ENCODE measurements at regions not wholly inside any gene's neighbourhood (a gene's known extent, or its start where the extent isn't known, plus 50 kb on each side); places are given as distances from the start of the nearest gene placed in this dataset.

DNA sequence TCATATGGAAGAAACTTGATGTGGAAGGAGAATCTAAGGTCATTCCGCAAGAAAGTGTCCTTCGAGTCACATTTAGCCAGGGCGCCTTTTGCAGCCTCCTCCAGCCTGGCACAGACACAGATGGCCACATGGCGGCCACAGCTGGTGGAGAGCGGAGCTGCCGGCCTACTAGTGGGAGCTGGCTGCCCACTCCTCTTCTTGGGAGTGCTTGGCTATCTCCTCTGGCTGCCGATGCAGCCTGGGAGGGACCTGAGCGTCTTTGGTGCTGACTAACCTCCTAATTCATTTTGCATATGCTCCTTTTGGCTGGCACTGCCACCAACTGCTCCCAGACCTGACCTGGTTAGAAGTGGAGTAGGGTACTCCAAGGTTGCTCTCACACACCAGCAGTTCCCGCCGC lies 199.3 kb upstream of the MYT1L start:
- CTCF ChIA-PET (ENCODE audit: unreplicated experiment) = no interaction called here
- intact Hi-C loops (cut with micrococcal nuclease; ENCODE audit: unreplicated experiment) = no loop called here
- no TSS peak for BruUV-seq (replicated peaks)

DNA sequence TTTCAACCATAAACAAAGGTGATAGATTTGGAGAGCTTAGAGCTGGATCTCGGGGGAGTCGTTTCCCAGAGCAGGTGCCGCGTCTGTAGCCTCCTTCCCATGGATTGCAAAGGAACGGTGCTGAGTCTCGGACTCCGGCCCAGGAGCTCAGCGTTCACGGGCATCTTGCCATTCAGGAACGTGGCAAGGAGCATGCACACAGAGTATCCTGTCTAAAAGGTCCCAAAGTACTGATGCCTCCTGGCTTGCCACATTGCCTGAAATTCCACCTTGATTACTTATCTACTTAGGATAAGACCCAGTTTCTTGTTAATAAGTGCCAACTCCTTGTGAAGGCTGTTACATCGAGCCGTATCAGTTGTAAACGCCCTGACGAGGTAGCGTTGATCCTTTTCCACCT lies 197.8 kb upstream of the MYT1L start:
- CTCF ChIA-PET (ENCODE audit: unreplicated experiment) = no interaction called here
- H4K20me1 ChIP-seq (ENCODE audit: insufficient read depth, low read length) = no peaks in the 10 kb centered on the region
- no peaks in the 10 kb centered on the region for H3K36me3 ChIP-seq (ENCODE audit: insufficient read depth, low read length)
- no peak overlapping the region for H3K4me3 ChIP-seq (ENCODE audit: low read depth, low read length, poor library complexity, severe bottlenecking)
- no TSS peak for BruUV-seq (replicated peaks)
- no peak overlapping the region for H3K27ac ChIP-seq (ENCODE audit: low read depth, low read length, poor library complexity, severe bottlenecking)
- intact Hi-C loops (cut with micrococcal nuclease; ENCODE audit: unreplicated experiment) = no loop called here
- H3K9me2 ChIP-seq (ENCODE audit: insufficient read depth, low read length) = no peaks in the 10 kb centered on the region
- H3K4me1 ChIP-seq (ENCODE audit: insufficient read depth, low read length, poor library complexity, severe bottlenecking) = no peaks in the 10 kb centered on the region
- H3K4me2 ChIP-seq (ENCODE audit: low read length) = no peak overlapping the region
- no peak for DNase-seq (ENCODE audit: low spot score)
- POLR2A ChIA-PET = no interaction called here
- no peaks in the 10 kb centered on the region for H3K79me2 ChIP-seq (ENCODE audit: insufficient read depth, low read depth, low read length)
- no peak for TF ChIP-seq EZH2phosphoT487 (IDR thresholded peaks at IDR 0.05; ENCODE audit: borderline replicate concordance, low read depth, low read length)
- TF ChIP-seq, protein P1, sequence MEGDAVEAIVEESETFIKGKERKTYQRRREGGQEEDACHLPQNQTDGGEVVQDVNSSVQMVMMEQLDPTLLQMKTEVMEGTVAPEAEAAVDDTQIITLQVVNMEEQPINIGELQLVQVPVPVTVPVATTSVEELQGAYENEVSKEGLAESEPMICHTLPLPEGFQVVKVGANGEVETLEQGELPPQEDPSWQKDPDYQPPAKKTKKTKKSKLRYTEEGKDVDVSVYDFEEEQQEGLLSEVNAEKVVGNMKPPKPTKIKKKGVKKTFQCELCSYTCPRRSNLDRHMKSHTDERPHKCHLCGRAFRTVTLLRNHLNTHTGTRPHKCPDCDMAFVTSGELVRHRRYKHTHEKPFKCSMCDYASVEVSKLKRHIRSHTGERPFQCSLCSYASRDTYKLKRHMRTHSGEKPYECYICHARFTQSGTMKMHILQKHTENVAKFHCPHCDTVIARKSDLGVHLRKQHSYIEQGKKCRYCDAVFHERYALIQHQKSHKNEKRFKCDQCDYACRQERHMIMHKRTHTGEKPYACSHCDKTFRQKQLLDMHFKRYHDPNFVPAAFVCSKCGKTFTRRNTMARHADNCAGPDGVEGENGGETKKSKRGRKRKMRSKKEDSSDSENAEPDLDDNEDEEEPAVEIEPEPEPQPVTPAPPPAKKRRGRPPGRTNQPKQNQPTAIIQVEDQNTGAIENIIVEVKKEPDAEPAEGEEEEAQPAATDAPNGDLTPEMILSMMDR (conservative IDR thresholded peaks at IDR 0.05; ENCODE audit: low read length) = no peak
- H3K9me3 ChIP-seq (ENCODE audit: low read length) = no peaks in the 10 kb centered on the region
- no peak overlapping the region for H2AFZ ChIP-seq (ENCODE audit: low read length)

More for the DNA sequence above, 199.3 kb upstream of the MYT1L start:
- no peak overlapping the region for H3K4me3 ChIP-seq (ENCODE audit: low read depth, low read length, poor library complexity, severe bottlenecking)
- DNase-seq (ENCODE audit: low spot score) = no peak
- TF ChIP-seq, protein P1 (conservative IDR thresholded peaks at IDR 0.05; ENCODE audit: low read length) = no peak
- TF ChIP-seq EZH2phosphoT487 (IDR thresholded peaks at IDR 0.05; ENCODE audit: borderline replicate concordance, low read depth, low read length) = no peak
- H3K27ac ChIP-seq (ENCODE audit: low read depth, low read length, poor library complexity, severe bottlenecking) = no peak overlapping the region
- H3K4me1 ChIP-seq (ENCODE audit: insufficient read depth, low read length, poor library complexity, severe bottlenecking) = no peaks in the 10 kb centered on the region
- no peak overlapping the region for H3K4me2 ChIP-seq (ENCODE audit: low read length)
- no peaks in the 10 kb centered on the region for H3K36me3 ChIP-seq (ENCODE audit: insufficient read depth, low read length)
- H3K79me2 ChIP-seq (ENCODE audit: insufficient read depth, low read depth, low read length) = no peaks in the 10 kb centered on the region
- H3K9me2 ChIP-seq (ENCODE audit: insufficient read depth, low read length) = no peaks in the 10 kb centered on the region
- no peaks in the 10 kb centered on the region for H3K9me3 ChIP-seq (ENCODE audit: low read length)
- no peak overlapping the region for H2AFZ ChIP-seq (ENCODE audit: low read length)
- POLR2A ChIA-PET = interaction anchor here (0.6 kb wide), 1 partner anchor 205 kb away, joined by 3 read pairs; no protein-coding TSS in a partner anchor
- no peaks in the 10 kb centered on the region for H4K20me1 ChIP-seq (ENCODE audit: insufficient read depth, low read length)

DNA sequence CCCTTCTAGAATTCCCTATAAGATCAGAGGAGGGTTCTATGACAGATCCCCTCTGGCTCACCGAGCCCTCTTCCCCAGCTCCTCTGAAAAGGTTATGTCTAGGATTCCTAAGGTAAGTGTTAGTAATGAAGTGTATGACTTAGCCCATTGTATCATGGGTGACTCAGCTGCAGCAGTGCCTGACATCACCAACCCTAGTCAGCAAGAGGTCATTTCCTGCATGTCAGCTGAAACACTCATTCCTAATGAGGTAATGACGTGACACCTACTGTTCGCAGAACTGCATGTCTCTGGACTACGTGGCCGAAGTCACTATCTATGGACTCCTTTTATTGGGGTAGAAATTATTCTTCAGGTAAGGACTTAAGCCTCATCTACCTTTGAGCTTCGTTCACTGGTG lies 196.1 kb upstream of the MYT1L start:
- CTCF ChIA-PET (ENCODE audit: unreplicated experiment) = interaction anchor here (0.6 kb wide), 1 partner anchor 8 kb away, joined by 3 read pairs; no protein-coding TSS in a partner anchor
- POLR2A ChIA-PET = interaction anchor here (1.1 kb wide), 1 partner anchor 13 kb away, joined by 5 read pairs; no protein-coding TSS in a partner anchor
- no peaks in the 10 kb centered on the region for H3K79me2 ChIP-seq (ENCODE audit: insufficient read depth, low read depth, low read length)
- no peaks in the 10 kb centered on the region for H3K4me1 ChIP-seq (ENCODE audit: insufficient read depth, low read length, poor library complexity, severe bottlenecking)
- H2AFZ ChIP-seq (ENCODE audit: low read length) = no peak overlapping the region
- intact Hi-C loops (cut with micrococcal nuclease; ENCODE audit: unreplicated experiment) = no loop called here
- no TSS peak for BruUV-seq (replicated peaks)
- H4K20me1 ChIP-seq (ENCODE audit: insufficient read depth, low read length) = no peaks in the 10 kb centered on the region
- H3K4me3 ChIP-seq (ENCODE audit: low read depth, low read length, poor library complexity, severe bottlenecking) = no peak overlapping the region
- no peaks in the 10 kb centered on the region for H3K9me3 ChIP-seq (ENCODE audit: low read length)
- H3K27ac ChIP-seq (ENCODE audit: low read depth, low read length, poor library complexity, severe bottlenecking) = no peak overlapping the region
- H3K4me2 ChIP-seq (ENCODE audit: low read length) = no peak overlapping the region
- no peaks in the 10 kb centered on the region for H3K9me2 ChIP-seq (ENCODE audit: insufficient read depth, low read length)
- no peak for TF ChIP-seq EZH2phosphoT487 (IDR thresholded peaks at IDR 0.05; ENCODE audit: borderline replicate concordance, low read depth, low read length)
- TF ChIP-seq, protein P1 (conservative IDR thresholded peaks at IDR 0.05; ENCODE audit: low read length) = no peak
- no peak for DNase-seq (ENCODE audit: low spot score)
- no peaks in the 10 kb centered on the region for H3K36me3 ChIP-seq (ENCODE audit: insufficient read depth, low read length)
